Panc1 (cell line): ENCODE measurements at regions not wholly inside any gene's neighbourhood (a gene's known extent, or its start where the extent isn't known, plus 50 kb on each side); places are given as distances from the start of the nearest gene placed in this dataset.

Experiments used
- POLR2AphosphoS5 ChIP-seq: IDR thresholded peaks from 2 replicates; pipeline ENCODE4 v1.6.1; 2012; ENCODE audit warnings: mild to moderate bottlenecking, low read depth, low read length, moderate library complexity
- SIN3A ChIP-seq: IDR thresholded peaks from 2 replicates; pipeline ENCODE4 v1.6.1; 2012; ENCODE audit warnings: low read depth, mild to moderate bottlenecking, low read length, moderate library complexity, borderline replicate concordance; ENCODE audit not compliant: insufficient read depth
- TF ChIP-seq, protein P1 (sequence below): fragments of 450-650 bp; IDR thresholded peaks from 2 replicates; pipeline ENCODE4 v1.5.1; 2017; ENCODE audit warnings: mild to moderate bottlenecking

GRCh38 chr6:86535100-86535499 lies 402.2 kb upstream of the HTR1E start:
- TF ChIP-seq POLR2AphosphoS5: no peak
- TF ChIP-seq SIN3A: no peak
- TF ChIP-seq, protein P1, sequence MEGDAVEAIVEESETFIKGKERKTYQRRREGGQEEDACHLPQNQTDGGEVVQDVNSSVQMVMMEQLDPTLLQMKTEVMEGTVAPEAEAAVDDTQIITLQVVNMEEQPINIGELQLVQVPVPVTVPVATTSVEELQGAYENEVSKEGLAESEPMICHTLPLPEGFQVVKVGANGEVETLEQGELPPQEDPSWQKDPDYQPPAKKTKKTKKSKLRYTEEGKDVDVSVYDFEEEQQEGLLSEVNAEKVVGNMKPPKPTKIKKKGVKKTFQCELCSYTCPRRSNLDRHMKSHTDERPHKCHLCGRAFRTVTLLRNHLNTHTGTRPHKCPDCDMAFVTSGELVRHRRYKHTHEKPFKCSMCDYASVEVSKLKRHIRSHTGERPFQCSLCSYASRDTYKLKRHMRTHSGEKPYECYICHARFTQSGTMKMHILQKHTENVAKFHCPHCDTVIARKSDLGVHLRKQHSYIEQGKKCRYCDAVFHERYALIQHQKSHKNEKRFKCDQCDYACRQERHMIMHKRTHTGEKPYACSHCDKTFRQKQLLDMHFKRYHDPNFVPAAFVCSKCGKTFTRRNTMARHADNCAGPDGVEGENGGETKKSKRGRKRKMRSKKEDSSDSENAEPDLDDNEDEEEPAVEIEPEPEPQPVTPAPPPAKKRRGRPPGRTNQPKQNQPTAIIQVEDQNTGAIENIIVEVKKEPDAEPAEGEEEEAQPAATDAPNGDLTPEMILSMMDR: no peak
